ENCODE measurements at regions not wholly inside any gene's neighbourhood (a gene's known extent, or its start where the extent isn't known, plus 50 kb on each side); places are given as distances from the start of the nearest gene placed in this dataset.

- Mint-ChIP-seq H3K27me3 (peaks cover 6% of the 10 kb centered on the region), H3K4me1 (no peaks in the 10 kb centered on the region), H3K9me3 (no peaks in the 10 kb centered on the region), H3K4me3 (no peak overlapping the region), H3K36me3 (ENCODE audit: low read depth) (no peaks in the 10 kb centered on the region), H3K27ac (no peak overlapping the region)
- ChIA-PET CTCF (no interaction called here), POLR2A (no interaction called here)
- DNase-seq (no peak), ATAC-seq (ENCODE audit: low read depth) (no peak)
- intact Hi-C loops (cut with micrococcal nuclease): no loop called here
- TF ChIP-seq CTCF (IDR thresholded peaks at IDR 0.05): no peak
Observed at GRCh38 chr1:193342811-193343210, 156.4 kb upstream of the B3GALT2 start.

GRCh38 chr1:193340331-193340730, 153.9 kb upstream of the B3GALT2 start:
- H3K4me1 Mint-ChIP-seq: no peaks in the 10 kb centered on the region
- CTCF ChIA-PET: no interaction called here
- no peak overlapping the region for H3K4me3 Mint-ChIP-seq
- DNase-seq: no peak
- intact Hi-C loops (cut with micrococcal nuclease): no loop called here
- no peak for TF ChIP-seq CTCF (IDR thresholded peaks at IDR 0.05)
- no peak for ATAC-seq (ENCODE audit: low read depth)
- H3K9me3 Mint-ChIP-seq: no peaks in the 10 kb centered on the region
- POLR2A ChIA-PET: no interaction called here
- H3K36me3 Mint-ChIP-seq (ENCODE audit: low read depth): no peaks in the 10 kb centered on the region
- H3K27me3 Mint-ChIP-seq: peaks cover 6% of the 10 kb centered on the region
- no peak overlapping the region for H3K27ac Mint-ChIP-seq

- POLR2A ChIA-PET: no interaction called here
- CTCF ChIA-PET: interaction anchor here (0.8 kb wide), 1 partner anchor 12 kb away, joined by 3 read pairs; no protein-coding TSS in a partner anchor
- DNase-seq: no peak
- H3K36me3 Mint-ChIP-seq (ENCODE audit: low read depth): no peaks in the 10 kb centered on the region
- H3K4me3 Mint-ChIP-seq: no peak overlapping the region
- TF ChIP-seq CTCF (IDR thresholded peaks at IDR 0.05): no peak
- H3K27me3 Mint-ChIP-seq: peaks cover 6% of the 10 kb centered on the region
- no peak for ATAC-seq (ENCODE audit: low read depth)
- H3K27ac Mint-ChIP-seq: no peak overlapping the region
- peaks cover 3% of the 10 kb centered on the region for H3K9me3 Mint-ChIP-seq
- H3K4me1 Mint-ChIP-seq: no peaks in the 10 kb centered on the region
- intact Hi-C loops (cut with micrococcal nuclease): no loop called here
Observed at GRCh38 chr1:193339401-193339800, 153.0 kb upstream of the B3GALT2 start.

GRCh38 chr1:193338194-193338593, 151.8 kb upstream of the B3GALT2 start:
- DNase-seq (no peak), ATAC-seq (ENCODE audit: low read depth) (no peak)
- no peak overlapping the region for H3K27ac Mint-ChIP-seq
- peaks cover 6% of the 10 kb centered on the region for H3K27me3 Mint-ChIP-seq
- no peak for TF ChIP-seq CTCF (IDR thresholded peaks at IDR 0.05)
- H3K4me1 Mint-ChIP-seq: no peaks in the 10 kb centered on the region
- H3K9me3 Mint-ChIP-seq: peaks cover 7% of the 10 kb centered on the region
- intact Hi-C loops (cut with micrococcal nuclease): no loop called here
- ChIA-PET CTCF (no interaction called here), POLR2A (no interaction called here)
- no peaks in the 10 kb centered on the region for H3K36me3 Mint-ChIP-seq (ENCODE audit: low read depth)
- H3K4me3 Mint-ChIP-seq: no peak overlapping the region

GRCh38 chr1:193335806-193336428, 149.5 kb upstream of the B3GALT2 start:
- ATAC-seq (ENCODE audit: low read depth) (no peak), DNase-seq (no peak)
- peaks cover 21% of the 10 kb centered on the region for H3K9me3 Mint-ChIP-seq
- H3K4me3 Mint-ChIP-seq: no peak overlapping the region
- H3K36me3 Mint-ChIP-seq (ENCODE audit: low read depth): no peaks in the 10 kb centered on the region
- intact Hi-C loops (cut with micrococcal nuclease): no loop called here
- CTCF ChIA-PET: no interaction called here
- no peaks in the 10 kb centered on the region for H3K4me1 Mint-ChIP-seq
- no peak for TF ChIP-seq CTCF (IDR thresholded peaks at IDR 0.05)
- H3K27ac Mint-ChIP-seq: no peak overlapping the region
- peaks cover 6% of the 10 kb centered on the region for H3K27me3 Mint-ChIP-seq
- POLR2A ChIA-PET: no interaction called here
